Spleen (tissue), 11 donors: ENCODE measurements at regions not wholly inside any gene's neighbourhood (a gene's known extent, or its start where the extent isn't known, plus 50 kb on each side); places are given as distances from the start of the nearest gene placed in this dataset.

ENCODE experiments used
- DNase-seq: peaks from one replicate; pipeline ENCODE4 v3.0.0-alpha.2; 2020
- H3K27ac ChIP-seq, 8 donors: fragments of 200-600 bp; sonication (generic) in 7 of 8; 1 replicate in 4 of 8; 2 replicates in 4 of 8; pipeline versions ENCODE4 v1.5.0 to v1.8.0; 2016 to 2021; ENCODE audit warnings: inconsistent platforms in 4 of 8, mild to moderate bottlenecking in 4 of 8, moderate library complexity in 1 of 8
- H3K27me3 ChIP-seq, 7 donors: fragments of 200-600 bp; sonication (generic) in 6 of 7; replicated peaks in 1 of 7; 1 replicate in 4 of 7; 2 replicates in 3 of 7; pipeline versions ENCODE4 v1.5.0 to v1.8.0; 2016 to 2021; ENCODE audit warnings: inconsistent platforms in 3 of 7, mild to moderate bottlenecking in 1 of 7
- H3K36me3 ChIP-seq, 6 donors: fragments of 200-600 bp; sonication (generic) in 5 of 6; 1 replicate in 4 of 6; 2 replicates in 2 of 6; pipeline versions ENCODE4 v1.5.0 to v1.8.0; 2016 to 2021; ENCODE audit warnings: inconsistent platforms in 2 of 6
- H3K4me1 ChIP-seq, 6 donors: fragments of 200-600 bp; sonication (generic) in 5 of 6; 1 replicate in 3 of 6; 2 replicates in 3 of 6; pipeline versions ENCODE4 v1.5.0 to v1.8.0; 2016 to 2021; ENCODE audit warnings: inconsistent platforms in 3 of 6
- H3K4me3 ChIP-seq, 8 donors: fragments of 200-600 bp; sonication (generic) in 7 of 8; 1 replicate in 4 of 8; 2 replicates in 4 of 8; pipeline versions ENCODE4 v1.5.0 to v1.8.0; 2016 to 2021; ENCODE audit warnings: inconsistent platforms in 4 of 8, mild to moderate bottlenecking in 4 of 8, moderate library complexity in 2 of 8
- H3K9me3 ChIP-seq, 8 donors: fragments of 200-600 bp; sonication (generic) in 7 of 8; 1 replicate in 4 of 8; 2 replicates in 4 of 8; pipeline versions ENCODE4 v1.5.0 to v1.8.0; 2016 to 2021; ENCODE audit warnings: inconsistent platforms in 4 of 8
- CTCF ChIP-seq, 11 experiments: fragments of 200-600 bp in 7 of 11; fragments of 450-650 bp in 4 of 11; sonication (generic) in 4 of 11; IDR thresholded peaks in 8 of 11; conservative IDR thresholded peaks in 3 of 11; 1 replicate in 7 of 11; 2 replicates in 4 of 11; pipeline versions ENCODE4 v1.4.0 to v1.8.0; 2016 to 2021; ENCODE audit warnings: antibody characterized with exemption in 11 of 11, inconsistent platforms in 4 of 11, mild to moderate bottlenecking in 1 of 11
- POLR2A ChIP-seq, 3 donors: fragments of 450-650 bp; IDR thresholded peaks; one replicate each; pipeline ENCODE4 v1.5.1; 2017; ENCODE audit warnings: antibody characterized with exemption in 3 of 3, mild to moderate bottlenecking in 1 of 3
- POLR2AphosphoS5 ChIP-seq, 3 donors: sonication (generic); formaldehyde crosslinking; IDR thresholded peaks; one replicate each; pipeline ENCODE4 v1.5.1; 2017; ENCODE audit warnings: antibody characterized with exemption in 3 of 3
- WGBS, 5 donors: extraction: QIAGEN DNeasy Blood & Tissue Kit in 3 of 5; methylation state at CpG; one replicate each; pipeline versions ENCODE4 v1.1.5 to v1.1.7; 2013 to 2018; 5-methylcytosine and 5-hydroxymethylcytosine counted together
- intact Hi-C: fragments of 100-400 bp; cut with DNase I; formaldehyde crosslinking; loops from one replicate; pipeline ENCODE4 v1.15.0; 2023; ENCODE audit warnings: low total_unique reads
- donor health status: healthy with polysubstance abuse.
- donor health status: DM: no; HTN: no; CAD: no; lungs with moderate emphysema.
- donor health status: DM: no; HTN: no; CAD: no.
- donor health status: Bipolar disorder and iron deficiency.
- donor health status: healthy.
- donor health status: DM: no; HTN: no; CAD: no.
- donor health status: DM: yes; HTN: yes; CAD: no.

- Histone ChIP-seq H3K36me3 (no peaks in the 10 kb centered on the region), H3K4me1 (peaks cover 0 to 6% (median 0%) of the 10 kb centered on the region in 6 donors), H3K9me3 (peaks cover 0 to 7% (median 0%) of the 10 kb centered on the region in 8 donors), H3K4me3 (no peak overlapping the region), H3K27me3 (peaks cover 0 to 14% (median 0%) of the 10 kb centered on the region in 7 donors), H3K27ac (no peak overlapping the region)
- WGBS, 5 donors = 94 to 100% (median 97%) methylated on average over 1 of the region's 1 CpG
- DNase-seq = no peak
- TF ChIP-seq POLR2AphosphoS5 (IDR thresholded peaks at IDR 0.05) (no peak), CTCF (IDR thresholded peaks at IDR 0.05 in 8 of 11, conservative IDR thresholded peaks at IDR 0.05 in 3 of 11) (no peak), POLR2A (IDR thresholded peaks at IDR 0.05) (no peak)
- intact Hi-C loops = no loop called here
Observed at GRCh38 chr10:127797339-127797738, 60.4 kb downstream of the FOXI2 start.

GRCh38 chr10:127798111-127798510, 61.1 kb downstream of the FOXI2 start:
- Histone ChIP-seq H3K9me3 (peaks cover 0 to 7% (median 0%) of the 10 kb centered on the region in 8 donors), H3K4me1 (peaks cover 0 to 6% (median 0%) of the 10 kb centered on the region in 6 donors), H3K4me3 (no peak overlapping the region), H3K27me3 (peaks cover 0 to 12% (median 0%) of the 10 kb centered on the region in 7 donors), H3K27ac (no peak overlapping the region), H3K36me3 (no peaks in the 10 kb centered on the region)
- WGBS, 5 donors = 0 to 6% (median 5%) methylated on average over 6 of the region's 6 CpGs
- TF ChIP-seq POLR2A (IDR thresholded peaks at IDR 0.05) (no peak), POLR2AphosphoS5 (IDR thresholded peaks at IDR 0.05) (no peak), CTCF (IDR thresholded peaks at IDR 0.05 in 8 of 11, conservative IDR thresholded peaks at IDR 0.05 in 3 of 11) (no peak)
- intact Hi-C loops = no loop called here
- DNase-seq = no peak

GRCh38 chr10:127801302-127801701, 64.3 kb downstream of the FOXI2 start:
- 79 to 96% (median 88%) methylated on average over 3 of the region's 3 CpGs for WGBS, 5 donors
- Histone ChIP-seq H3K4me3 (no peak overlapping the region), H3K9me3 (no peaks in the 10 kb centered on the region), H3K27ac (no peak overlapping the region), H3K27me3 (peaks cover 0 to 12% (median 0%) of the 10 kb centered on the region in 7 donors), H3K36me3 (no peaks in the 10 kb centered on the region), H3K4me1 (peaks cover 0 to 6% (median 0%) of the 10 kb centered on the region in 6 donors)
- no peak for TF ChIP-seq CTCF (IDR thresholded peaks at IDR 0.05 in 8 of 11, conservative IDR thresholded peaks at IDR 0.05 in 3 of 11)
- no peak for TF ChIP-seq POLR2A (IDR thresholded peaks at IDR 0.05)
- TF ChIP-seq POLR2AphosphoS5 (IDR thresholded peaks at IDR 0.05) = no peak
- intact Hi-C loops = no loop called here
- no peak for DNase-seq

GRCh38 chr10:127802531-127803095, 65.6 kb downstream of the FOXI2 start:
- H3K9me3 ChIP-seq = no peaks in the 10 kb centered on the region
- no peak overlapping the region for H3K4me3 ChIP-seq
- H3K27ac ChIP-seq = no peak overlapping the region
- no peak for TF ChIP-seq POLR2A (IDR thresholded peaks at IDR 0.05)
- WGBS, 5 donors = 61 to 78% (median 65%) methylated on average over 6 of the region's 6 CpGs
- no peaks in the 10 kb centered on the region for H3K36me3 ChIP-seq
- H3K4me1 ChIP-seq = peaks cover 0 to 6% (median 0%) of the 10 kb centered on the region in 6 donors
- intact Hi-C loops = no loop called here
- no peak for DNase-seq
- H3K27me3 ChIP-seq = peaks cover 0 to 12% (median 0%) of the 10 kb centered on the region in 7 donors
